GM21723 (cell line): ENCODE measurements at regions not wholly inside any gene's neighbourhood (a gene's known extent, or its start where the extent isn't known, plus 50 kb on each side); places are given as distances from the start of the nearest gene placed in this dataset.
"Not testable (repeated sequence)": the region's sequence is repeated elsewhere in the genome, so short reads cannot be mapped to it uniquely, and the experiment has no call there.

Experiments used
- ATAC-seq: cut with Tn5 transposase; IDR thresholded peaks from one replicate; pipeline ENCODE4 v1.9.1; 2021; ENCODE audit warnings: mild to moderate bottlenecking, moderate library complexity; ENCODE audit not compliant: unreplicated experiment

- no peak for ATAC-seq
Measured at GRCh38 chr11:33434294-33434693, 177.1 kb downstream of the HIPK3 start.

GRCh38 chr11:33428435-33428834 lies 171.3 kb downstream of the HIPK3 start:
- ATAC-seq = not testable (repeated sequence)

- ATAC-seq = no peak
Measured at GRCh38 chr11:33420959-33421566, 163.9 kb downstream of the HIPK3 start.

GRCh38 chr11:33419924-33420323 lies 162.7 kb downstream of the HIPK3 start:
- ATAC-seq = no peak

- no peak for ATAC-seq
Measured at GRCh38 chr11:33417121-33417520, 159.9 kb downstream of the HIPK3 start.

GRCh38 chr11:33413301-33413700 lies 156.1 kb downstream of the HIPK3 start:
- no peak for ATAC-seq

- no peak for ATAC-seq
Measured at GRCh38 chr11:33412241-33412640, 155.1 kb downstream of the HIPK3 start.

GRCh38 chr11:33411751-33412150 lies 154.6 kb downstream of the HIPK3 start:
- no peak for ATAC-seq

GRCh38 chr11:33410086-33410765 lies 153.0 kb downstream of the HIPK3 start:
- no peak for ATAC-seq
